ENCODE measurements at regions not wholly inside any gene's neighbourhood (a gene's known extent, or its start where the extent isn't known, plus 50 kb on each side); places are given as distances from the start of the nearest gene placed in this dataset.

GRCh38 chr12:43277651-43278540, 274.1 kb downstream of the ADAMTS20 start:
- POLR2A ChIA-PET, result no interaction called here
- H3K4me1 Mint-ChIP-seq, result no peaks in the 10 kb centered on the region
- Histone ChIP-seq H3K4me3 (ENCODE audit: low read length) (no peak overlapping the region), H3K27ac (ENCODE audit: low read depth, low read length) (no peak overlapping the region), H3K27me3 (ENCODE audit: insufficient read depth, low read length, poor library complexity, severe bottlenecking) (no peaks in the 10 kb centered on the region), H3K4me1 (ENCODE audit: insufficient read depth, low read length) (no peaks in the 10 kb centered on the region), H3K36me3 (ENCODE audit: insufficient read depth, low read length) (no peaks in the 10 kb centered on the region), H3K9me3 (ENCODE audit: low read length) (no peaks in the 10 kb centered on the region)
- no peaks in the 10 kb centered on the region for H3K36me3 Mint-ChIP-seq
- H3K27ac Mint-ChIP-seq, result no peak overlapping the region
- no peak for DNase-seq
- H3K9me3 Mint-ChIP-seq, result peaks cover 0 to 2% (median 0%) of the 10 kb centered on the region in 5 donors
- no peak overlapping the region for H3K4me3 Mint-ChIP-seq
- H3K27me3 Mint-ChIP-seq, result peaks cover 0 to 1% of the 10 kb centered on the region in 2 donors
- CTCF ChIA-PET, result no interaction called here

DNA sequence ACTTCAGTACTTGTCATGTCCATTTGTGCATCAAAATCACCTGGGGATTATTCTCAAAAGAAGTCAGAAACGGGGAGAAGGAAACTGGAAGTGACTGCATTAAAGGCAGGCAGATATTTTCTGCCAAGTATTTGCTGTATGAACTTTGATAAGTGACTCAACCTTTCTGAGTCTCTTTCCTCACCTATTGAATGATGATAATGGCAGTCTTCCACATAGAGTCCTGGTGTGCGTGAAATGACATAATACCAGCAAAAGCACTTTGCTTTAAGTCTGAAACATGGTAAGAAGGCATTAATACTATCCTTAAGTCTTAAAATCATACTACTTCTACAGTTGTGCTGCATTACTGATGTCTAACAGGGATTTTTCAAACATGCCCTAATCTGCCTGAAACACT, 278.5 kb downstream of the ADAMTS20 start:
- Histone ChIP-seq H3K27me3 (ENCODE audit: insufficient read depth, low read length, poor library complexity, severe bottlenecking) (no peaks in the 10 kb centered on the region), H3K9me3 (ENCODE audit: low read length) (no peaks in the 10 kb centered on the region), H3K4me3 (ENCODE audit: low read length) (no peak overlapping the region), H3K27ac (ENCODE audit: low read depth, low read length) (no peak overlapping the region), H3K36me3 (ENCODE audit: insufficient read depth, low read length) (no peaks in the 10 kb centered on the region), H3K4me1 (ENCODE audit: insufficient read depth, low read length) (no peaks in the 10 kb centered on the region)
- Mint-ChIP-seq H3K36me3 (no peaks in the 10 kb centered on the region), H3K27me3 (peaks cover 0 to 1% of the 10 kb centered on the region in 2 donors), H3K9me3 (peaks cover 0 to 2% (median 1%) of the 10 kb centered on the region in 5 donors), H3K27ac (no peak overlapping the region), H3K4me3 (no peak overlapping the region), H3K4me1 (no peaks in the 10 kb centered on the region)
- CTCF ChIA-PET, result no interaction called here
- no peak for DNase-seq
- POLR2A ChIA-PET, result no interaction called here

- peaks cover 0 to 1% of the 10 kb centered on the region in 2 donors for H3K27me3 Mint-ChIP-seq
- H3K27ac ChIP-seq (ENCODE audit: low read depth, low read length), result no peak overlapping the region
- H3K9me3 ChIP-seq (ENCODE audit: low read length), result no peaks in the 10 kb centered on the region
- no peaks in the 10 kb centered on the region for H3K27me3 ChIP-seq (ENCODE audit: insufficient read depth, low read length, poor library complexity, severe bottlenecking)
- ChIA-PET POLR2A (no interaction called here), CTCF (no interaction called here)
- no peaks in the 10 kb centered on the region for H3K4me1 Mint-ChIP-seq
- no peaks in the 10 kb centered on the region for H3K36me3 ChIP-seq (ENCODE audit: insufficient read depth, low read length)
- no peak overlapping the region for H3K27ac Mint-ChIP-seq
- H3K9me3 Mint-ChIP-seq, result peaks cover 0 to 2% (median 1%) of the 10 kb centered on the region in 5 donors
- H3K4me1 ChIP-seq (ENCODE audit: insufficient read depth, low read length), result no peaks in the 10 kb centered on the region
- H3K4me3 Mint-ChIP-seq, result no peak overlapping the region
- no peak overlapping the region for H3K4me3 ChIP-seq (ENCODE audit: low read length)
- no peak for DNase-seq
- H3K36me3 Mint-ChIP-seq, result no peaks in the 10 kb centered on the region
Observed at GRCh38 chr12:43271659-43272058, 280.3 kb downstream of the ADAMTS20 start.

- Mint-ChIP-seq H3K9me3 (peaks cover 0 to 3% (median 0%) of the 10 kb centered on the region in 5 donors), H3K27me3 (no peaks in the 10 kb centered on the region), H3K4me3 (no peak overlapping the region), H3K4me1 (no peaks in the 10 kb centered on the region), H3K27ac (no peak overlapping the region), H3K36me3 (no peaks in the 10 kb centered on the region)
- no peak for DNase-seq
- no peaks in the 10 kb centered on the region for H3K9me3 ChIP-seq (ENCODE audit: low read length)
- H3K27ac ChIP-seq (ENCODE audit: low read depth, low read length), result no peak overlapping the region
- ChIA-PET CTCF (no interaction called here), POLR2A (no interaction called here)
- no peaks in the 10 kb centered on the region for H3K36me3 ChIP-seq (ENCODE audit: insufficient read depth, low read length)
- no peaks in the 10 kb centered on the region for H3K4me1 ChIP-seq (ENCODE audit: insufficient read depth, low read length)
- H3K27me3 ChIP-seq (ENCODE audit: insufficient read depth, low read length, poor library complexity, severe bottlenecking), result no peaks in the 10 kb centered on the region
- H3K4me3 ChIP-seq (ENCODE audit: low read length), result no peak overlapping the region
Observed at GRCh38 chr12:43267818-43268217, 284.2 kb downstream of the ADAMTS20 start.

- H3K4me3 Mint-ChIP-seq, result no peak overlapping the region
- DNase-seq, result no peak
- Histone ChIP-seq H3K27me3 (ENCODE audit: insufficient read depth, low read length, poor library complexity, severe bottlenecking) (no peaks in the 10 kb centered on the region), H3K9me3 (ENCODE audit: low read length) (no peaks in the 10 kb centered on the region), H3K4me3 (ENCODE audit: low read length) (no peak overlapping the region), H3K27ac (ENCODE audit: low read depth, low read length) (no peak overlapping the region), H3K4me1 (ENCODE audit: insufficient read depth, low read length) (no peaks in the 10 kb centered on the region), H3K36me3 (ENCODE audit: insufficient read depth, low read length) (no peaks in the 10 kb centered on the region)
- ChIA-PET CTCF (no interaction called here), POLR2A (no interaction called here)
- no peaks in the 10 kb centered on the region for H3K27me3 Mint-ChIP-seq
- H3K36me3 Mint-ChIP-seq, result no peaks in the 10 kb centered on the region
- no peak overlapping the region for H3K27ac Mint-ChIP-seq
- no peaks in the 10 kb centered on the region for H3K4me1 Mint-ChIP-seq
- peaks cover 0 to 6% (median 0%) of the 10 kb centered on the region in 5 donors for H3K9me3 Mint-ChIP-seq
Observed at GRCh38 chr12:43261701-43262100, 290.3 kb downstream of the ADAMTS20 start.

DNA sequence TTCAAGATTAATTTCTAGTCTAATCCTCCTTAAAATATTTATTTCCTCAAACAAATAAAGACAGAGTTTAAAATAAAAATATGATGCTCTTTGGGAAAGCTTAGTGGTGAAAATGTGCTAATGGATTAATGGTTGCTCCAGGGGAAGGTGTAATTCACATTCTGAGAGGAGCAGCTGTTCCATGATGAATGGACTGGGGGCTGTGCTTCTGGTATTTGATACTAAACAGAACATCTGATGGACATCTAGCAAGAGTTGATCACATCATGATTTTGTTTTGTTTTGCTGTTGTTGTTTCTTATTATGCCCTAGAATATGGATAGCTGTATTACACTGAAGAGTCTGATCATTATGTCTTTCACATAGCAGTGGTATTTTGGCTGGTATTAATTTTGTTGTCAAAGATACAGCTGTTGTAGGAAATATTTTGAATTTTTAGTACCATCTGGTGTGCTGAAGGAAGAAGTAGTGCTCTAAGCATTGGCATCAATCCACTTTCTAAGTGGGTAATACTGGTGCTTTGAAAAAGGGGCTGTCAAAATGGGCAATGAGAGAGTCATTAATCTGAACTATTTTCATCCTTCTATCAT, 296.4 kb downstream of the ADAMTS20 start:
- Histone ChIP-seq H3K27ac (ENCODE audit: low read depth, low read length) (no peak overlapping the region), H3K27me3 (ENCODE audit: insufficient read depth, low read length, poor library complexity, severe bottlenecking) (no peaks in the 10 kb centered on the region), H3K4me1 (ENCODE audit: insufficient read depth, low read length) (no peaks in the 10 kb centered on the region), H3K9me3 (ENCODE audit: low read length) (no peaks in the 10 kb centered on the region), H3K36me3 (ENCODE audit: insufficient read depth, low read length) (no peaks in the 10 kb centered on the region), H3K4me3 (ENCODE audit: low read length) (no peak overlapping the region)
- Mint-ChIP-seq H3K4me1 (no peaks in the 10 kb centered on the region), H3K27ac (peak overlapping the region in 1 of 8 donors; percentile 3), H3K4me3 (no peak overlapping the region), H3K27me3 (no peaks in the 10 kb centered on the region), H3K36me3 (no peaks in the 10 kb centered on the region), H3K9me3 (peaks cover 0 to 10% (median 0%) of the 10 kb centered on the region in 5 donors)
- ChIA-PET CTCF (no interaction called here), POLR2A (no interaction called here)
- no peak for DNase-seq

GRCh38 chr12:43252585-43252984, 299.4 kb downstream of the ADAMTS20 start:
- Mint-ChIP-seq H3K4me1 (no peaks in the 10 kb centered on the region), H3K9me3 (peaks cover 0 to 12% (median 0%) of the 10 kb centered on the region in 5 donors), H3K27ac (no peak overlapping the region), H3K4me3 (no peak overlapping the region), H3K27me3 (no peaks in the 10 kb centered on the region), H3K36me3 (no peaks in the 10 kb centered on the region)
- no peaks in the 10 kb centered on the region for H3K27me3 ChIP-seq (ENCODE audit: insufficient read depth, low read length, poor library complexity, severe bottlenecking)
- CTCF ChIA-PET, result no interaction called here
- no peaks in the 10 kb centered on the region for H3K36me3 ChIP-seq (ENCODE audit: insufficient read depth, low read length)
- H3K4me3 ChIP-seq (ENCODE audit: low read length), result no peak overlapping the region
- H3K27ac ChIP-seq (ENCODE audit: low read depth, low read length), result no peak overlapping the region
- DNase-seq, result no peak
- POLR2A ChIA-PET, result no interaction called here
- H3K4me1 ChIP-seq (ENCODE audit: insufficient read depth, low read length), result no peaks in the 10 kb centered on the region
- H3K9me3 ChIP-seq (ENCODE audit: low read length), result no peaks in the 10 kb centered on the region

DNA sequence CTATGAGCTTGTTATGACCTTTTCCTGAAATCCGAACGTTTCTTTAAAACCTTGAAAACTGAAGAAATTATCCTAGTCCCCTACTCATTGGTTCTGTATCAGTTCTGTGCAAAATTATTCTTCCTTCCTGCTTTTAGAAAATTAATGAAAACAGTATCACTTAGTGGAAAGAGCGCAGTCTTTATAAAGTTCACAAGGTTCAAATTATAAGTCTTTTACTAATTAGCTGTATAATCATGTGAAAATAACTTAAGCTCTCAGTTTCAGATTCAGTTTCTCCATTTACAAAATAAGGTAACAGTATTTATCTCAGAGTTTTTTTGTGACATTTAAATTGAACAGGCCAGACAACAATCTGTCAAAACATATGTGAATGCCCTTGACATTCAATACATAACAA, 306.1 kb downstream of the ADAMTS20 start:
- DNase-seq, result no peak
- Mint-ChIP-seq H3K4me3 (no peak overlapping the region), H3K27me3 (no peaks in the 10 kb centered on the region), H3K27ac (no peak overlapping the region), H3K4me1 (no peaks in the 10 kb centered on the region), H3K36me3 (no peaks in the 10 kb centered on the region), H3K9me3 (peaks cover 0 to 6% (median 2%) of the 10 kb centered on the region in 5 donors)
- no peaks in the 10 kb centered on the region for H3K27me3 ChIP-seq (ENCODE audit: insufficient read depth, low read length, poor library complexity, severe bottlenecking)
- H3K4me1 ChIP-seq (ENCODE audit: insufficient read depth, low read length), result no peaks in the 10 kb centered on the region
- H3K4me3 ChIP-seq (ENCODE audit: low read length), result no peak overlapping the region
- no peaks in the 10 kb centered on the region for H3K36me3 ChIP-seq (ENCODE audit: insufficient read depth, low read length)
- H3K27ac ChIP-seq (ENCODE audit: low read depth, low read length), result no peak overlapping the region
- no peaks in the 10 kb centered on the region for H3K9me3 ChIP-seq (ENCODE audit: low read length)
- CTCF ChIA-PET, result no interaction called here
- POLR2A ChIA-PET, result no interaction called here
